RWPE2 (cell line): ENCODE measurements at regions not wholly inside any gene's neighbourhood (a gene's known extent, or its start where the extent isn't known, plus 50 kb on each side); places are given as distances from the start of the nearest gene placed in this dataset.

ENCODE experiments used
- ATAC-seq: fragments of 200-7000 bp; cut with Tn5 transposase; 3 replicates; pipeline ENCODE4 v1.9.1; 2021; ENCODE audit warnings: low read depth
- DNase-seq: peaks from one replicate; pipeline ENCODE4 v3.0.0-alpha.2; 2020; ENCODE audit warnings: low spot score
- H3K27ac ChIP-seq: fragments of 450-650 bp; 2 replicates; pipeline ENCODE4 v1.5.1; 2017; ENCODE audit warnings: mild to moderate bottlenecking; ENCODE audit not compliant: poor library complexity, severe bottlenecking
- H3K27me3 ChIP-seq: fragments of 250-450 bp; sonication (Bioruptor Pico); 2 replicates; pipeline ENCODE4 v1.5.1; 2021; ENCODE audit warnings: mild to moderate bottlenecking, moderate library complexity; ENCODE audit not compliant: insufficient read depth, poor library complexity, severe bottlenecking
- H3K36me3 ChIP-seq: fragments of 250-450 bp; sonication (Bioruptor Pico); 2 replicates; pipeline ENCODE4 v1.5.1; 2020; ENCODE audit warnings: low read depth, mild to moderate bottlenecking, moderate library complexity
- H3K4me1 ChIP-seq: fragments of 250-450 bp; sonication (Bioruptor Pico); 2 replicates; pipeline ENCODE4 v1.5.1; 2021; ENCODE audit warnings: mild to moderate bottlenecking, moderate library complexity; ENCODE audit not compliant: insufficient read depth, poor library complexity, severe bottlenecking
- H3K4me3 ChIP-seq: fragments of 250-450 bp; sonication (Bioruptor Pico); 2 replicates; pipeline ENCODE4 v1.5.1; 2021; ENCODE audit warnings: mild to moderate bottlenecking, moderate library complexity; ENCODE audit not compliant: severe bottlenecking
- H3K9me3 ChIP-seq: fragments of 250-450 bp; sonication (Bioruptor Pico); 2 replicates; pipeline ENCODE4 v1.5.1; 2021; ENCODE audit warnings: mild to moderate bottlenecking, moderate library complexity; ENCODE audit not compliant: severe bottlenecking
- TF ChIP-seq, protein P1 (sequence below): fragments of 450-650 bp; IDR thresholded peaks from one replicate; pipeline ENCODE4 v1.5.1; 2017; ENCODE audit warnings: mild to moderate bottlenecking, moderate library complexity; ENCODE audit not compliant: poor library complexity, severe bottlenecking

GRCh38 chr1:219329578-219329977, 155.9 kb downstream of the LYPLAL1 start:
- Histone ChIP-seq H3K4me1 (peaks cover 12% of the 10 kb centered on the region), H3K36me3 (no peaks in the 10 kb centered on the region), H3K9me3 (no peaks in the 10 kb centered on the region), H3K27ac (no peak overlapping the region), H3K27me3 (no peaks in the 10 kb centered on the region), H3K4me3 (no peak overlapping the region)
- TF ChIP-seq, protein P1, sequence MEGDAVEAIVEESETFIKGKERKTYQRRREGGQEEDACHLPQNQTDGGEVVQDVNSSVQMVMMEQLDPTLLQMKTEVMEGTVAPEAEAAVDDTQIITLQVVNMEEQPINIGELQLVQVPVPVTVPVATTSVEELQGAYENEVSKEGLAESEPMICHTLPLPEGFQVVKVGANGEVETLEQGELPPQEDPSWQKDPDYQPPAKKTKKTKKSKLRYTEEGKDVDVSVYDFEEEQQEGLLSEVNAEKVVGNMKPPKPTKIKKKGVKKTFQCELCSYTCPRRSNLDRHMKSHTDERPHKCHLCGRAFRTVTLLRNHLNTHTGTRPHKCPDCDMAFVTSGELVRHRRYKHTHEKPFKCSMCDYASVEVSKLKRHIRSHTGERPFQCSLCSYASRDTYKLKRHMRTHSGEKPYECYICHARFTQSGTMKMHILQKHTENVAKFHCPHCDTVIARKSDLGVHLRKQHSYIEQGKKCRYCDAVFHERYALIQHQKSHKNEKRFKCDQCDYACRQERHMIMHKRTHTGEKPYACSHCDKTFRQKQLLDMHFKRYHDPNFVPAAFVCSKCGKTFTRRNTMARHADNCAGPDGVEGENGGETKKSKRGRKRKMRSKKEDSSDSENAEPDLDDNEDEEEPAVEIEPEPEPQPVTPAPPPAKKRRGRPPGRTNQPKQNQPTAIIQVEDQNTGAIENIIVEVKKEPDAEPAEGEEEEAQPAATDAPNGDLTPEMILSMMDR = no peak
- ATAC-seq = no peak
- DNase-seq = no peak

GRCh38 chr1:219326843-219327242, 153.2 kb downstream of the LYPLAL1 start:
- no peaks in the 10 kb centered on the region for H3K9me3 ChIP-seq
- no peaks in the 10 kb centered on the region for H3K36me3 ChIP-seq
- H3K4me3 ChIP-seq = no peak overlapping the region
- TF ChIP-seq, protein P1 = no peak
- H3K4me1 ChIP-seq = peaks cover 17% of the 10 kb centered on the region
- ATAC-seq = no peak
- no peak overlapping the region for H3K27ac ChIP-seq
- no peak for DNase-seq
- H3K27me3 ChIP-seq = no peaks in the 10 kb centered on the region

GRCh38 chr1:219325368-219325742, 151.7 kb downstream of the LYPLAL1 start:
- no peak for DNase-seq
- Histone ChIP-seq H3K9me3 (no peaks in the 10 kb centered on the region), H3K27ac (no peak overlapping the region)

GRCh38 chr1:219324629-219325367, 151.1 kb downstream of the LYPLAL1 start:
- Histone ChIP-seq H3K27ac (no peak overlapping the region), H3K4me3 (no peak overlapping the region), H3K27me3 (no peaks in the 10 kb centered on the region), H3K9me3 (no peaks in the 10 kb centered on the region), H3K36me3 (no peaks in the 10 kb centered on the region), H3K4me1 (peaks cover 17% of the 10 kb centered on the region)
- ATAC-seq (peak; percentile 97), DNase-seq (no peak)
- TF ChIP-seq, protein P1 = no peak

More at GRCh38 chr1:219325368-219325742, 151.7 kb downstream of the LYPLAL1 start:
- Histone ChIP-seq H3K4me1 (peaks cover 17% of the 10 kb centered on the region), H3K4me3 (no peak overlapping the region), H3K27me3 (no peaks in the 10 kb centered on the region), H3K36me3 (no peaks in the 10 kb centered on the region)
- TF ChIP-seq, protein P1 = no peak
- no peak for ATAC-seq

- DNase-seq = no peak
- Histone ChIP-seq H3K9me3 (no peaks in the 10 kb centered on the region), H3K4me1 (peaks cover 17% of the 10 kb centered on the region), H3K27ac (no peak overlapping the region), H3K27me3 (no peaks in the 10 kb centered on the region), H3K4me3 (no peak overlapping the region), H3K36me3 (no peaks in the 10 kb centered on the region)
- TF ChIP-seq, protein P1 = no peak
- no peak for ATAC-seq
Observed at GRCh38 chr1:219324171-219324570, 150.5 kb downstream of the LYPLAL1 start.
